Peyer's patch (tissue), 4 donors: ENCODE measurements at regions not wholly inside any gene's neighbourhood (a gene's known extent, or its start where the extent isn't known, plus 50 kb on each side); places are given as distances from the start of the nearest gene placed in this dataset.

Experiments
- DNase-seq, 3 donors: peaks; one replicate each; pipeline ENCODE4 v3.0.0-alpha.2; 2017 to 2019
- H3K27ac ChIP-seq, 4 donors: fragments of 200-600 bp; sonication (generic); one replicate each; pipeline ENCODE4 v1.5.1; 2016 to 2019
- H3K27me3 ChIP-seq, 2 donors: fragments of 200-600 bp; sonication (generic); one replicate each; pipeline ENCODE4 v1.5.1; 2019
- H3K36me3 ChIP-seq, 3 donors: fragments of 200-600 bp; sonication (generic); one replicate each; pipeline ENCODE4 v1.5.1; 2016 to 2019
- H3K4me1 ChIP-seq, 4 donors: fragments of 200-600 bp; sonication (generic); one replicate each; pipeline ENCODE4 v1.5.1; 2016 to 2019
- H3K4me3 ChIP-seq, 4 donors: fragments of 200-600 bp; sonication (generic); 1 replicate in 3 of 4; 2 replicates in 1 of 4; pipeline ENCODE4 v1.5.1; 2016 to 2019; ENCODE audit warnings: mild to moderate bottlenecking in 1 of 4
- H3K9me3 ChIP-seq, 4 donors: fragments of 200-600 bp; sonication (generic); one replicate each; pipeline ENCODE4 v1.5.1; 2016 to 2019; ENCODE audit warnings: mild to moderate bottlenecking in 1 of 4
- CTCF ChIP-seq, 6 experiments: fragments of 450-650 bp in 4 of 6; fragments of 200-600 bp in 2 of 6; sonication (generic) in 1 of 6; IDR thresholded peaks; one replicate each; pipeline ENCODE4 v1.5.1; 2017 to 2019; ENCODE audit warnings: antibody characterized with exemption in 6 of 6, mild to moderate bottlenecking in 3 of 6, moderate library complexity in 1 of 6
- POLR2A ChIP-seq, 2 donors: fragments of 450-650 bp; IDR thresholded peaks; one replicate each; pipeline ENCODE4 v1.5.1; 2017; ENCODE audit warnings: antibody characterized with exemption in 2 of 2, mild to moderate bottlenecking in 2 of 2, moderate library complexity in 2 of 2

- Histone ChIP-seq H3K9me3 (no peaks in the 10 kb centered on the region), H3K4me3 (no peak overlapping the region), H3K27me3 (no peaks in the 10 kb centered on the region), H3K36me3 (no peaks in the 10 kb centered on the region), H3K27ac (no peak overlapping the region), H3K4me1 (no peaks in the 10 kb centered on the region)
- TF ChIP-seq POLR2A (IDR thresholded peaks at IDR 0.05) (no peak), CTCF (IDR thresholded peaks at IDR 0.05) (no peak)
- DNase-seq: no peak
These were observed 122.5 kb upstream of the MBL2 start for GRCh38 chr10:52895059-52895458.

GRCh38 chr10:52890281-52890680, 117.7 kb upstream of the MBL2 start:
- no peaks in the 10 kb centered on the region for H3K27me3 ChIP-seq

GRCh38 chr10:52889611-52890010, 117.0 kb upstream of the MBL2 start:
- H3K27ac ChIP-seq: no peak overlapping the region
- no peaks in the 10 kb centered on the region for H3K4me1 ChIP-seq
- TF ChIP-seq POLR2A (IDR thresholded peaks at IDR 0.05): no peak
- TF ChIP-seq CTCF (IDR thresholded peaks at IDR 0.05): no peak
- no peaks in the 10 kb centered on the region for H3K27me3 ChIP-seq
- no peak for DNase-seq
- no peaks in the 10 kb centered on the region for H3K9me3 ChIP-seq
- H3K4me3 ChIP-seq: no peak overlapping the region
- no peaks in the 10 kb centered on the region for H3K36me3 ChIP-seq

More at GRCh38 chr10:52890281-52890680, 117.7 kb upstream of the MBL2 start:
- no peak overlapping the region for H3K4me3 ChIP-seq
- H3K36me3 ChIP-seq: no peaks in the 10 kb centered on the region
- no peak overlapping the region for H3K27ac ChIP-seq
- no peak for DNase-seq
- H3K9me3 ChIP-seq: no peaks in the 10 kb centered on the region
- H3K4me1 ChIP-seq: no peaks in the 10 kb centered on the region
- TF ChIP-seq POLR2A (IDR thresholded peaks at IDR 0.05) (no peak), CTCF (IDR thresholded peaks at IDR 0.05) (no peak)

GRCh38 chr10:52883996-52884871, 111.7 kb upstream of the MBL2 start:
- Histone ChIP-seq H3K4me3 (no peak overlapping the region), H3K27ac (no peak overlapping the region), H3K27me3 (no peaks in the 10 kb centered on the region), H3K36me3 (no peaks in the 10 kb centered on the region), H3K9me3 (no peaks in the 10 kb centered on the region), H3K4me1 (no peaks in the 10 kb centered on the region)
- peak in 1 of 3 donors; percentile 49 for DNase-seq
- TF ChIP-seq CTCF (IDR thresholded peaks at IDR 0.05) (peak in 4 of 6 experiments; percentile 30 to 77 (median 70)), POLR2A (IDR thresholded peaks at IDR 0.05) (no peak)

GRCh38 chr10:52879091-52879807, 106.7 kb upstream of the MBL2 start:
- H3K9me3 ChIP-seq: no peaks in the 10 kb centered on the region
- no peaks in the 10 kb centered on the region for H3K27me3 ChIP-seq
- H3K27ac ChIP-seq: no peak overlapping the region
- TF ChIP-seq CTCF (IDR thresholded peaks at IDR 0.05) (no peak), POLR2A (IDR thresholded peaks at IDR 0.05) (no peak)
- DNase-seq: no peak
- H3K4me1 ChIP-seq: no peaks in the 10 kb centered on the region
- H3K4me3 ChIP-seq: no peak overlapping the region
- H3K36me3 ChIP-seq: no peaks in the 10 kb centered on the region
